ENCODE measurements at regions not wholly inside any gene's neighbourhood (a gene's known extent, or its start where the extent isn't known, plus 50 kb on each side); places are given as distances from the start of the nearest gene placed in this dataset.

GRCh38 chr15:66851311-66852063 lies 149.5 kb downstream of the SMAD6 start:
- Histone ChIP-seq H2AFZ (peak overlapping the region; percentile 87), H3K79me2 (replicated peaks; ENCODE audit: insufficient read depth) (no peaks in the 10 kb centered on the region), H3K27ac (ENCODE audit: low read depth) (no peak overlapping the region), H3K27me3 (ENCODE audit: insufficient read depth) (peaks cover 7% of the 10 kb centered on the region; the same call in 1 of the 2 replicates), H3F3A (replicated peaks; ENCODE audit: low read depth) (no peaks in the 10 kb centered on the region), H3K36me3 (ENCODE audit: insufficient read depth) (no peaks in the 10 kb centered on the region), H4K20me1 (replicated peaks; ENCODE audit: insufficient read depth) (no peaks in the 10 kb centered on the region), H3K4me1 (ENCODE audit: insufficient read depth) (no peaks in the 10 kb centered on the region; the same call in 1 of the 2 replicates), H3K4me2 (peak overlapping the region; percentile 58; the same call in 1 of the 2 replicates), H3K9me2 (ENCODE audit: insufficient read depth) (no peaks in the 10 kb centered on the region), H3K4me3 (no peak overlapping the region)
- peak; percentile 93 for DNase-seq (ENCODE audit: low spot score)
- Mint-ChIP-seq H3K9me3 (no peaks in the 10 kb centered on the region; the same call in 2 of the 3 replicates), H3K36me3 (ENCODE audit: low read depth) (no peaks in the 10 kb centered on the region), H3K27ac (no peak overlapping the region), H3K27me3 (ENCODE audit: insufficient read depth, low read depth, poor library complexity) (peaks cover 20% of the 10 kb centered on the region), H3K4me3 (no peak overlapping the region), H3K4me1 (peaks cover 25% of the 10 kb centered on the region)
- no peak for TF ChIP-seq REST (IDR thresholded peaks at IDR 0.05; ENCODE audit: unreplicated experiment)
- no peak for TF ChIP-seq ZNF114 (CRISPR knock-in tag; IDR thresholded peaks at IDR 0.05)
- TF ChIP-seq STAT1 (IDR thresholded peaks at IDR 0.05; ENCODE audit: unreplicated experiment) = no peak
- no peak for TF ChIP-seq EZH2 (IDR thresholded peaks at IDR 0.05; ENCODE audit: low read depth, unreplicated experiment)
- no peak for TF ChIP-seq ZNF462 (CRISPR knock-in tag; IDR thresholded peaks at IDR 0.05)
- TF ChIP-seq, protein P1, sequence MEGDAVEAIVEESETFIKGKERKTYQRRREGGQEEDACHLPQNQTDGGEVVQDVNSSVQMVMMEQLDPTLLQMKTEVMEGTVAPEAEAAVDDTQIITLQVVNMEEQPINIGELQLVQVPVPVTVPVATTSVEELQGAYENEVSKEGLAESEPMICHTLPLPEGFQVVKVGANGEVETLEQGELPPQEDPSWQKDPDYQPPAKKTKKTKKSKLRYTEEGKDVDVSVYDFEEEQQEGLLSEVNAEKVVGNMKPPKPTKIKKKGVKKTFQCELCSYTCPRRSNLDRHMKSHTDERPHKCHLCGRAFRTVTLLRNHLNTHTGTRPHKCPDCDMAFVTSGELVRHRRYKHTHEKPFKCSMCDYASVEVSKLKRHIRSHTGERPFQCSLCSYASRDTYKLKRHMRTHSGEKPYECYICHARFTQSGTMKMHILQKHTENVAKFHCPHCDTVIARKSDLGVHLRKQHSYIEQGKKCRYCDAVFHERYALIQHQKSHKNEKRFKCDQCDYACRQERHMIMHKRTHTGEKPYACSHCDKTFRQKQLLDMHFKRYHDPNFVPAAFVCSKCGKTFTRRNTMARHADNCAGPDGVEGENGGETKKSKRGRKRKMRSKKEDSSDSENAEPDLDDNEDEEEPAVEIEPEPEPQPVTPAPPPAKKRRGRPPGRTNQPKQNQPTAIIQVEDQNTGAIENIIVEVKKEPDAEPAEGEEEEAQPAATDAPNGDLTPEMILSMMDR (conservative IDR thresholded peaks at IDR 0.05; ENCODE audit: low read depth in 2 of 2) = peak; percentile 82 to 94
- 0 out of 2 replicates have a peak, but pooled peaks have one; percentile 7 for TF ChIP-seq CREB1 (CRISPR knock-in tag; IDR thresholded peaks at IDR 0.05; ENCODE audit: low read depth)
- ATAC-seq = peak; percentile 91

Measured in GM23338 (cell line).